ENCODE measurements at regions not wholly inside any gene's neighbourhood (a gene's known extent, or its start where the extent isn't known, plus 50 kb on each side); places are given as distances from the start of the nearest gene placed in this dataset.

GRCh38 chr11:104727095-104727494 lies 171.2 kb downstream of the CASP12 start:
- H3K27me3 ChIP-seq (ENCODE audit: insufficient read depth, low read length), result no peaks in the 10 kb centered on the region
- H4K20me1 ChIP-seq (ENCODE audit: insufficient read depth, low read length), result no peaks in the 10 kb centered on the region
- H3K4me2 ChIP-seq (ENCODE audit: low read length), result no peak overlapping the region
- no peaks in the 10 kb centered on the region for H3K79me2 ChIP-seq (ENCODE audit: insufficient read depth, low read length)
- Mint-ChIP-seq H3K9me3 (ENCODE audit: unreplicated experiment) (no peaks in the 10 kb centered on the region), H3K36me3 (ENCODE audit: low read depth, unreplicated experiment) (no peaks in the 10 kb centered on the region), H3K4me1 (ENCODE audit: low read depth, unreplicated experiment) (no peaks in the 10 kb centered on the region), H3K27ac (ENCODE audit: unreplicated experiment) (no peak overlapping the region), H3K4me3 (ENCODE audit: unreplicated experiment) (no peak overlapping the region), H3K27me3 (ENCODE audit: low read depth, unreplicated experiment) (no peaks in the 10 kb centered on the region)
- H3K27ac ChIP-seq (ENCODE audit: low read depth, low read length), result no peak overlapping the region
- no peak overlapping the region for H3K9ac ChIP-seq (ENCODE audit: low read length)
- TF ChIP-seq EZH2 (IDR thresholded peaks at IDR 0.05; ENCODE audit: insufficient read depth, low read length) (no peak), CTCF (IDR thresholded peaks at IDR 0.05; ENCODE audit: insufficient read depth, low read depth, low read length) (no peak)
- DNase-seq (ENCODE audit: low read depth) (no peak), FAIRE-seq (no peak)
- H3K4me3 ChIP-seq (ENCODE audit: insufficient read depth, low read depth, low read length), result no peak overlapping the region
- no peaks in the 10 kb centered on the region for H3K36me3 ChIP-seq (ENCODE audit: insufficient read depth, low read length)
- H3K4me1 ChIP-seq (ENCODE audit: insufficient read depth, low read length), result no peaks in the 10 kb centered on the region
- no peaks in the 10 kb centered on the region for H3K9me3 ChIP-seq (ENCODE audit: insufficient read depth, low read depth, low read length)
- H2AFZ ChIP-seq (ENCODE audit: low read depth, low read length), result no peak overlapping the region

- H3K36me3 Mint-ChIP-seq (ENCODE audit: low read depth, unreplicated experiment), result no peaks in the 10 kb centered on the region
Observed at GRCh38 chr11:104725796-104726408, 172.4 kb downstream of the CASP12 start.

More at GRCh38 chr11:104725796-104726408, 172.4 kb downstream of the CASP12 start:
- no peaks in the 10 kb centered on the region for H3K27me3 ChIP-seq (ENCODE audit: insufficient read depth, low read length)
- no peak overlapping the region for H3K4me3 ChIP-seq (ENCODE audit: insufficient read depth, low read depth, low read length)
- no peak overlapping the region for H3K9ac ChIP-seq (ENCODE audit: low read length)
- Mint-ChIP-seq H3K4me1 (ENCODE audit: low read depth, unreplicated experiment) (no peaks in the 10 kb centered on the region), H3K27ac (ENCODE audit: unreplicated experiment) (no peak overlapping the region), H3K4me3 (ENCODE audit: unreplicated experiment) (no peak overlapping the region), H3K27me3 (ENCODE audit: low read depth, unreplicated experiment) (no peaks in the 10 kb centered on the region), H3K9me3 (ENCODE audit: unreplicated experiment) (no peaks in the 10 kb centered on the region)
- H3K4me2 ChIP-seq (ENCODE audit: low read length), result no peak overlapping the region
- DNase-seq (ENCODE audit: low read depth) (no peak), FAIRE-seq (no peak)
- H3K4me1 ChIP-seq (ENCODE audit: insufficient read depth, low read length), result no peaks in the 10 kb centered on the region
- no peaks in the 10 kb centered on the region for H3K9me3 ChIP-seq (ENCODE audit: insufficient read depth, low read depth, low read length)
- H3K79me2 ChIP-seq (ENCODE audit: insufficient read depth, low read length), result no peaks in the 10 kb centered on the region
- H3K36me3 ChIP-seq (ENCODE audit: insufficient read depth, low read length), result no peaks in the 10 kb centered on the region
- no peak overlapping the region for H2AFZ ChIP-seq (ENCODE audit: low read depth, low read length)
- H3K27ac ChIP-seq (ENCODE audit: low read depth, low read length), result no peak overlapping the region
- no peaks in the 10 kb centered on the region for H4K20me1 ChIP-seq (ENCODE audit: insufficient read depth, low read length)
- TF ChIP-seq EZH2 (IDR thresholded peaks at IDR 0.05; ENCODE audit: insufficient read depth, low read length) (no peak), CTCF (IDR thresholded peaks at IDR 0.05; ENCODE audit: insufficient read depth, low read depth, low read length) (no peak)
